ENCODE measurements at regions not wholly inside any gene's neighbourhood (a gene's known extent, or its start where the extent isn't known, plus 50 kb on each side); places are given as distances from the start of the nearest gene placed in this dataset.

- Histone ChIP-seq H3K4me1 (ENCODE audit: insufficient read depth, low read length) (no peaks in the 10 kb centered on the region), H3K27ac (ENCODE audit: low read depth, low read length) (no peak overlapping the region)
- WGBS, result 97% methylated on average over 4 of the region's 4 CpGs
These were observed 722.5 kb upstream of the CADM2 start for GRCh38 chr3:84236261-84236660.

DNA sequence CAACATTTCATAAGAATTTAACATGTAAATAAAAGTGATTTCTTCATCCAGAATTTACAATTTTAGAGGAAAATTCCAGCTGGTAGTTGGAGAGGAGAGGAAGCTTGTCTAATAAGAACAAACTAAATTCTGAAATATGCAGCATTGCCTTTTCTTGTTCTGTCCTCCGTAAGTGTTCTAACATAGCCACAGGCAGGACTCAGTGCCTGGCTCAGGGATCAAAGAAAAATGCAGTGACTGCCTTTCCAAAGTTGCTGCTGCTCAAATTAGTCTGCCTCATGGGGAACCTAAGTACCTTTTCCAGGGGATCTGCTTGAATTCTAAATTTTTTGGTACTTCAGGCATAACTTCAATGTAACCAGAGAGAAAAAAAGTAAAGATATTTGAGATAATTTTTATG is 713.0 kb upstream of the CADM2 start:
- Histone ChIP-seq H3K36me3 (ENCODE audit: insufficient read depth, low read length) (no peaks in the 10 kb centered on the region), H3K27me3 (ENCODE audit: insufficient read depth, low read length) (no peaks in the 10 kb centered on the region), H3K9ac (ENCODE audit: low read depth, low read length) (no peak overlapping the region), H3K4me3 (ENCODE audit: low read length) (no peak overlapping the region), H3K9me3 (ENCODE audit: insufficient read depth, low read depth, low read length) (no peaks in the 10 kb centered on the region; the same call in 1 of the 2 replicates), H3K27ac (ENCODE audit: low read depth, low read length) (no peak overlapping the region), H3K4me1 (ENCODE audit: insufficient read depth, low read length) (no peaks in the 10 kb centered on the region)
- WGBS, result 93% methylated on average over 1 of the region's 1 CpG

More at GRCh38 chr3:84236261-84236660, 722.5 kb upstream of the CADM2 start:
- H3K27me3 ChIP-seq (ENCODE audit: insufficient read depth, low read length), result no peaks in the 10 kb centered on the region
- no peaks in the 10 kb centered on the region for H3K9me3 ChIP-seq (ENCODE audit: insufficient read depth, low read depth, low read length)
- no peak overlapping the region for H3K4me3 ChIP-seq (ENCODE audit: low read length)
- no peak overlapping the region for H3K9ac ChIP-seq (ENCODE audit: low read depth, low read length)
- no peaks in the 10 kb centered on the region for H3K36me3 ChIP-seq (ENCODE audit: insufficient read depth, low read length)

- Histone ChIP-seq H3K9me3 (ENCODE audit: insufficient read depth, low read depth, low read length) (no peaks in the 10 kb centered on the region), H3K4me1 (ENCODE audit: insufficient read depth, low read length) (no peaks in the 10 kb centered on the region; the same call in 1 of the 2 replicates), H3K36me3 (ENCODE audit: insufficient read depth, low read length) (no peaks in the 10 kb centered on the region), H3K27ac (ENCODE audit: low read depth, low read length) (no peak overlapping the region), H3K4me3 (ENCODE audit: low read length) (no peak overlapping the region), H3K9ac (ENCODE audit: low read depth, low read length) (no peak overlapping the region), H3K27me3 (ENCODE audit: insufficient read depth, low read length) (no peaks in the 10 kb centered on the region)
- 90% methylated on average over 2 of the region's 3 CpGs for WGBS
These were observed 698.2 kb upstream of the CADM2 start for GRCh38 chr3:84260596-84260995.

GRCh38 chr3:84265768-84266167 is 693.0 kb upstream of the CADM2 start:
- Histone ChIP-seq H3K9me3 (ENCODE audit: insufficient read depth, low read depth, low read length) (no peaks in the 10 kb centered on the region), H3K27me3 (ENCODE audit: insufficient read depth, low read length) (no peaks in the 10 kb centered on the region), H3K27ac (ENCODE audit: low read depth, low read length) (no peak overlapping the region), H3K4me3 (ENCODE audit: low read length) (no peak overlapping the region), H3K36me3 (ENCODE audit: insufficient read depth, low read length) (no peaks in the 10 kb centered on the region), H3K4me1 (ENCODE audit: insufficient read depth, low read length) (no peaks in the 10 kb centered on the region), H3K9ac (ENCODE audit: low read depth, low read length) (no peak overlapping the region)
- WGBS, result 95% methylated on average over 2 of the region's 4 CpGs

- H3K4me3 ChIP-seq (ENCODE audit: low read length), result no peak overlapping the region
- 97% methylated on average over 1 of the region's 2 CpGs for WGBS
These were observed 683.3 kb upstream of the CADM2 start for GRCh38 chr3:84275532-84275931.

DNA sequence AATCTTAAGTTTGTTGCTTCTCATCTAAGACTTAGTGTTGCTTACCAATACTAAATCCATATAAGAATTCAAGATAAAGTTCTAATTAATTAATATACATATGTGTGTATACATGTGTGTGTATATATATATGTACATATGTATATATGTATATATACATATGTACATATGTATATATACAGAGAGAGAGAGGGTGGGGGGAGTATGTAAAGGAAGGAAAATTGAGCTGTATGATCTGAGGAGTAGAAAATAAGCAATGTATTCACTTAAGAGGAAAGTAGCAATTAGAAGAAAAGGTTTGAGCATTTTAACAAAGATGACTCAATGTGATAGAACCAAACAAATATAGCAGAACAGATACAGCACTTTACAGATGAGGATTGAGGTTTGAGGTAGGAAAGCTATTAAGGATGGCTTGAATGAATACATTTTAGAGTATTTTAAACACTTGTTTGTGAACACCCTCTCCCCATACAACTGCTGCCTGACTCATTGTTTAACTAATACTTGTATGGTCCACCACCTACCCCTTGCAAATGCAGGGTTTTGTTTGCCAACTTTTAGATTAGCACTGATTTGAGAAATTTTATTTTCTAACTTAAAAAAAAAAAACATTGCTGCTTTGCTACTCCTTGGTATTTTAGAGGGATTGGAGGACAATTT is 681.1 kb upstream of the CADM2 start:
- H3K9me3 ChIP-seq (ENCODE audit: insufficient read depth, low read depth, low read length), result no peaks in the 10 kb centered on the region
- no peaks in the 10 kb centered on the region for H3K27me3 ChIP-seq (ENCODE audit: insufficient read depth, low read length)
- H3K4me3 ChIP-seq (ENCODE audit: low read length), result no peak overlapping the region
- H3K4me1 ChIP-seq (ENCODE audit: insufficient read depth, low read length), result no peaks in the 10 kb centered on the region
- no peak overlapping the region for H3K9ac ChIP-seq (ENCODE audit: low read depth, low read length)
- no peaks in the 10 kb centered on the region for H3K36me3 ChIP-seq (ENCODE audit: insufficient read depth, low read length)
- no peak overlapping the region for H3K27ac ChIP-seq (ENCODE audit: low read depth, low read length)

More at GRCh38 chr3:84275532-84275931, 683.3 kb upstream of the CADM2 start:
- Histone ChIP-seq H3K9me3 (ENCODE audit: insufficient read depth, low read depth, low read length) (no peaks in the 10 kb centered on the region), H3K36me3 (ENCODE audit: insufficient read depth, low read length) (no peaks in the 10 kb centered on the region), H3K4me1 (ENCODE audit: insufficient read depth, low read length) (no peaks in the 10 kb centered on the region), H3K27me3 (ENCODE audit: insufficient read depth, low read length) (no peaks in the 10 kb centered on the region), H3K27ac (ENCODE audit: low read depth, low read length) (no peak overlapping the region), H3K9ac (ENCODE audit: low read depth, low read length) (no peak overlapping the region)

DNA sequence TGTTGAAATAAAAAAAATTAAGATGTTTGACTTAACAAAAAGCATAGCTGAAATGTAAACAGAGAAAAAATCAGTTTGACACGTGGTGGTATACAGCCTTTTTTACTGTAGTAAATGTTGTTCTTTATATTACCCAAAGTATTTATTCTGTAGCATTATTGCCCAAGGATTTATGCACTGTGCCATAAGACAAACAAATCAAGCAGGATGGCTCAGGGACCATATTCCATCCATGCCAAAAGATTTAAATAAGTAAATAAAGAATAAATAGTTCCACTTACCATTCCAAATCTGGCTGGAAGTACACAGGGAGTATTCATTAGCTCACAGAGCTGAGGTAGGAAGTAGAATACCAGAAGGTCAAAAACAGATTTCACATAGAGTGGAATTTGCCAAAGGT is 666.7 kb upstream of the CADM2 start:
- Histone ChIP-seq H3K9me3 (ENCODE audit: insufficient read depth, low read depth, low read length) (no peaks in the 10 kb centered on the region), H3K36me3 (ENCODE audit: insufficient read depth, low read length) (no peaks in the 10 kb centered on the region), H3K27ac (ENCODE audit: low read depth, low read length) (no peak overlapping the region), H3K4me1 (ENCODE audit: insufficient read depth, low read length) (no peaks in the 10 kb centered on the region), H3K4me3 (ENCODE audit: low read length) (no peak overlapping the region), H3K9ac (ENCODE audit: low read depth, low read length) (no peak overlapping the region), H3K27me3 (ENCODE audit: insufficient read depth, low read length) (no peaks in the 10 kb centered on the region)
- whole genome bisulfite sequencing, result 71% methylated on average over 1 of the region's 1 CpG

GRCh38 chr3:84299329-84299728 is 659.5 kb upstream of the CADM2 start:
- Histone ChIP-seq H3K4me1 (ENCODE audit: insufficient read depth, low read length) (no peaks in the 10 kb centered on the region), H3K9ac (ENCODE audit: low read depth, low read length) (no peak overlapping the region), H3K4me3 (ENCODE audit: low read length) (no peak overlapping the region), H3K36me3 (ENCODE audit: insufficient read depth, low read length) (no peaks in the 10 kb centered on the region), H3K27me3 (ENCODE audit: insufficient read depth, low read length) (no peaks in the 10 kb centered on the region), H3K9me3 (ENCODE audit: insufficient read depth, low read depth, low read length) (no peaks in the 10 kb centered on the region), H3K27ac (ENCODE audit: low read depth, low read length) (no peak overlapping the region)
- 78% methylated on average over 5 of the region's 6 CpGs for WGBS

DNA sequence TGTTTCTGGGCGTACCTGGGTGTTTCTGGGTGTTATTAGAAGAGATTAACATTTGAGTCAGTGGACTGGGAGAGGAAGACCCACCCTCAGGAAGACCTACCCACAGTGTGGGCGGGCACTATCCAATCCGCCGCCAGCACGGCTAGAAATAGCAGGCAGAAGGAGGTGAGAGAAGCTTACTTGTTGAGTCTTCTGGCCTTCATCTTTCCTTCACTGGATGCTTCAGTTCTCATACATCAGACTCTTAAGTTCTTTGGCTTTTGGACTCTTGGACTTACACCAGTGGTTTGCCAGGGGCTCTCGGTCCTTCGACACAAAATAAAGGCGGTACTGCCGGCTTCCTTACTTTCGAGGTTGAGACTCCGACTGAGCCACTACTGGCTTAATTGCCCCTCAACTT is 654.6 kb upstream of the CADM2 start:
- Histone ChIP-seq H3K27ac (ENCODE audit: low read depth, low read length) (no peak overlapping the region), H3K27me3 (ENCODE audit: insufficient read depth, low read length) (no peaks in the 10 kb centered on the region), H3K36me3 (ENCODE audit: insufficient read depth, low read length) (no peaks in the 10 kb centered on the region), H3K9ac (ENCODE audit: low read depth, low read length) (no peak overlapping the region), H3K9me3 (ENCODE audit: insufficient read depth, low read depth, low read length) (no peaks in the 10 kb centered on the region), H3K4me3 (ENCODE audit: low read length) (no peak overlapping the region), H3K4me1 (ENCODE audit: insufficient read depth, low read length) (no peaks in the 10 kb centered on the region)
- 96% methylated on average over 11 of the region's 11 CpGs for WGBS

DNA sequence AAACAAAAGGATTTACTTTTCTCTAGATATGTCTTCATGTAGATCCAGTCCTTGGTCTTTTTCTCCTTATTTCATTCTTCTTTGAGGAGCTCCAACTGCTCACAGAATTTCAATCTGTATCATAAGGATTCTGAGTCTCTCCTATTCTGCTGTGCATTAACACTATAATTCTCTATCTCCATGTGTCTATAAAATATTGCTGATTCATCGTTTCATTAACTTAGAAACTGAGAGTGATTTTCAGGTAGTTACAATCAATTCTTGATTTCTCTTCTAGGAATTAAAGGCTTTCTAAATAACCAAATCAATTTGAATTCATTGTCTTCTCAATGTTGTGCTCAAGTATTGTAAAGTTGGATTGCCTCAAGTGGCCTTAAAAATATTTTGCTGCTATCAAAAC is 651.5 kb upstream of the CADM2 start:
- Histone ChIP-seq H3K9ac (ENCODE audit: low read depth, low read length) (no peak overlapping the region), H3K27ac (ENCODE audit: low read depth, low read length) (no peak overlapping the region), H3K36me3 (ENCODE audit: insufficient read depth, low read length) (no peaks in the 10 kb centered on the region), H3K27me3 (ENCODE audit: insufficient read depth, low read length) (no peaks in the 10 kb centered on the region), H3K4me3 (ENCODE audit: low read length) (no peak overlapping the region), H3K9me3 (ENCODE audit: insufficient read depth, low read depth, low read length) (no peaks in the 10 kb centered on the region), H3K4me1 (ENCODE audit: insufficient read depth, low read length) (no peaks in the 10 kb centered on the region)
- WGBS, result no CpG with 5 or more reads among the region's 1 CpG

DNA sequence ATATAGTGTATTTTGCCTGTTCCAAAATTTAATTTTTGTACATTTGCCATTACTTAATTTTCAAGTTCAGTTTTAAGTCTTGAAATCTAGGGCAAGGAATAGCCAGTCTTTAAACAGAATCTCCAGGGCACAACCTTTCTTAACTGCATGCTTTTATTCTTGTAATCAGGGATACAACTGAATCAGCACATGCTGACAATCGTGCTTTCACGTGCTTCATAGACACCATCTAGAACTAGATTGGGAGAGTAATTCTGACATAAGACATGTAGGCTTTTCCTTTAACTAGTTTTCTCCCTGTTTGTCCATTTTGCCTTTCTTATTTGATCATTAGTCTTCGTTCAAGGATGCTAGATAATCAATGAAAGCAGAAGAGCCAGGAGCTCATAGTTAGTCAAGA is 650.4 kb upstream of the CADM2 start:
- no peaks in the 10 kb centered on the region for H3K27me3 ChIP-seq (ENCODE audit: insufficient read depth, low read length)
- no peaks in the 10 kb centered on the region for H3K36me3 ChIP-seq (ENCODE audit: insufficient read depth, low read length)
- no peak overlapping the region for H3K27ac ChIP-seq (ENCODE audit: low read depth, low read length)
- no peaks in the 10 kb centered on the region for H3K4me1 ChIP-seq (ENCODE audit: insufficient read depth, low read length)
- WGBS, result 89% methylated on average over 3 of the region's 3 CpGs
- no peaks in the 10 kb centered on the region for H3K9me3 ChIP-seq (ENCODE audit: insufficient read depth, low read depth, low read length)
- no peak overlapping the region for H3K4me3 ChIP-seq (ENCODE audit: low read length)
- no peak overlapping the region for H3K9ac ChIP-seq (ENCODE audit: low read depth, low read length)

DNA sequence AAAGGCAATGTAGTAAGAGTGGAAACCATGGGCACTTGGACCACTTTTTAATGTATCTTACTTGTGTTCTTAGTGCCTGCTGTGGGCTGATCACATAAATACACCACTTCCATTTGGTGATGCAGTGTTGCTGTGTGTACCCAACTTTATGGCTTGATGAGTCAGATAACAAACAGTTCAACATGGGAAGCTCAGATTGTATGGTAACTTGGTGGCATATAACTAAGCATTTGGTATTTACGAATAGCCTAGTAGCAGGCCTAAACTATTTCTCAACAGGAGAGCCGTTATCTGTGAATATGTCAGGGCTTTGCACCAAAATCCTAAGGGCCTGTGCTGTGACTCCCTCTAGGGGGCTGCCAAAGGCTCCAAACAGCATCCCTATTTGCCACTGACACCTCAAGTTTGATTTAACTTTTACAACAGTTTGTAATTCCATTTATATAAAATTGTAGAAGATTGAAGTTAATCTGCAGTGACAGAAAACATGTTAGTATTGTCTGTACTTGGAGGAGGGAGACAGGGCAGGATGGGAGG is 640.4 kb upstream of the CADM2 start:
- Histone ChIP-seq H3K27me3 (ENCODE audit: insufficient read depth, low read length) (no peaks in the 10 kb centered on the region), H3K27ac (ENCODE audit: low read depth, low read length) (no peak overlapping the region), H3K4me1 (ENCODE audit: insufficient read depth, low read length) (no peaks in the 10 kb centered on the region), H3K9ac (ENCODE audit: low read depth, low read length) (no peak overlapping the region), H3K9me3 (ENCODE audit: insufficient read depth, low read depth, low read length) (no peaks in the 10 kb centered on the region), H3K36me3 (ENCODE audit: insufficient read depth, low read length) (no peaks in the 10 kb centered on the region), H3K4me3 (ENCODE audit: low read length) (no peak overlapping the region)
- WGBS, result 73% methylated on average over 2 of the region's 2 CpGs
